Calu3 (cell line): ENCODE measurements at regions not wholly inside any gene's neighbourhood (a gene's known extent, or its start where the extent isn't known, plus 50 kb on each side); places are given as distances from the start of the nearest gene placed in this dataset.
A peak's percentile ranks its signal among the peaks of the same experiment; 100 is the strongest.

Experiments used
- BruUV-seq: library from RNA; stranded (reverse); fragments of 400-500 nt; replicated peaks from 2 replicates; lab custom pipeline; 2021; lab: Mats Ljungman, UMichigan
- CTCF ChIA-PET: fragments of 300-600 bp; sonication (Branson Sonifier 250); formaldehyde crosslinking; loops from one replicate; lab custom pipeline; 2022; ENCODE audit warnings: antibody characterized with exemption; lab: Charles Lee
- DNase-seq: peaks from one replicate; pipeline ENCODE4 v3.0.0; 2022
- H3K27ac Mint-ChIP-seq: one replicate; pipeline ENCODE4 v1.8.0; 2022; ENCODE audit warnings: mixed read lengths; ENCODE audit not compliant: unreplicated experiment
- H3K27me3 Mint-ChIP-seq: one replicate; pipeline ENCODE4 v1.8.0; 2022; ENCODE audit warnings: mixed read lengths; ENCODE audit not compliant: unreplicated experiment
- H3K36me3 Mint-ChIP-seq: one replicate; pipeline ENCODE4 v1.8.0; 2022; ENCODE audit warnings: mild to moderate bottlenecking, moderate library complexity, mixed read lengths; ENCODE audit not compliant: insufficient read depth, unreplicated experiment
- H3K4me1 Mint-ChIP-seq: one replicate; pipeline ENCODE4 v1.8.0; 2022; ENCODE audit warnings: mild to moderate bottlenecking, low read depth, mixed read lengths; ENCODE audit not compliant: unreplicated experiment
- H3K4me3 Mint-ChIP-seq: one replicate; pipeline ENCODE4 v1.8.0; 2022; ENCODE audit warnings: mild to moderate bottlenecking, low read depth, moderate library complexity, mixed read lengths; ENCODE audit not compliant: unreplicated experiment
- H3K9me3 Mint-ChIP-seq: one replicate; pipeline ENCODE4 v1.8.0; 2022; ENCODE audit warnings: low read depth, mixed read lengths; ENCODE audit not compliant: unreplicated experiment
- intact Hi-C: fragments of 100-400 bp; cut with micrococcal nuclease; formaldehyde crosslinking; loops from one replicate; pipeline ENCODE4 v1.10.0; 2022; ENCODE audit not compliant: unreplicated experiment
- TF ChIP-seq, protein P1 (sequence below): fragments of 200-600 bp; IDR thresholded peaks from one replicate; pipeline ENCODE4 v1.8.0; 2022; ENCODE audit warnings: antibody characterized with exemption; ENCODE audit not compliant: unreplicated experiment

DNA sequence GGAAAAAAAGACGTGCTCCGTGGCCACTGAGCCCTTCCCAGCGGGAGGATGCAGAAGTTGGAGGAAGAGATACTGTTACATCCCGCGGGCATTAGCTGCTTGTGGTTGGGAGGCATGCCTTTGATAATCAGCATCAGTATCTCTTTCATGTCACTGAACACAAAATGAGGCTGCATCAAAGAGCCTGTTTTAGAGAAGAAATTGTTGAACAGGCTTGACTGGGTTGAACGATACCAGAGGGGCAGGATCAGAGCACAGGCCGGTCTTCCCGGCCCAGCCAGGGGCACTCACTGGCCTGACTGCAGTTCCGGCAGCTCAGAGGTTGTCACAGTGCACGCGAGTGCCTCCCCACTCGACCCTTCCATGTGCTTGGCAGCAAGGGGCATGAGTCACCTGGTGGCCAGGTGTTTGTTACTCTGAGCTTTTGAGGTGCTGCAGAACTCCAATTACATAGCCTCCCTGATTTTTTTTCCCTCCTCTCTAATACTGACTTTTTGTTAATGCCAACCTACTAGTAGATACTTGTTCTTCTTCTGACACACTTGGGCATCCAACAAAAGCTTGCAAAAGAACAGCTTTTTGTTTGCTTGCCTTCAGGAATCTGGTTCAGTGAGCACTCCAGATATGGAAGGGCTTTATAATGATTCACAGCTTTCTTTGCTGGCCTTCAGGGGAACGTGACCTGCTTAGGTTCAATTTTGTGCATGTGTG, 121.6 kb downstream of the VAPA start:
- Mint-ChIP-seq H3K4me3 (no peak overlapping the region), H3K27me3 (no peaks in the 10 kb centered on the region), H3K4me1 (peaks cover 18% of the 10 kb centered on the region), H3K9me3 (no peaks in the 10 kb centered on the region), H3K27ac (no peak overlapping the region), H3K36me3 (no peaks in the 10 kb centered on the region)
- intact Hi-C loops, result loop anchor here (2.0 kb wide), 1 partner anchor 19 kb away; no protein-coding TSS in a partner anchor
- CTCF ChIA-PET, result interaction anchor here (0.6 to 1.7 kb wide), 5 partner anchors 9 to 402 kb away, joined by 3 to 7 read pairs (median 4); no protein-coding TSS in a partner anchor
- DNase-seq, result peak; percentile 64
- TF ChIP-seq, protein P1, sequence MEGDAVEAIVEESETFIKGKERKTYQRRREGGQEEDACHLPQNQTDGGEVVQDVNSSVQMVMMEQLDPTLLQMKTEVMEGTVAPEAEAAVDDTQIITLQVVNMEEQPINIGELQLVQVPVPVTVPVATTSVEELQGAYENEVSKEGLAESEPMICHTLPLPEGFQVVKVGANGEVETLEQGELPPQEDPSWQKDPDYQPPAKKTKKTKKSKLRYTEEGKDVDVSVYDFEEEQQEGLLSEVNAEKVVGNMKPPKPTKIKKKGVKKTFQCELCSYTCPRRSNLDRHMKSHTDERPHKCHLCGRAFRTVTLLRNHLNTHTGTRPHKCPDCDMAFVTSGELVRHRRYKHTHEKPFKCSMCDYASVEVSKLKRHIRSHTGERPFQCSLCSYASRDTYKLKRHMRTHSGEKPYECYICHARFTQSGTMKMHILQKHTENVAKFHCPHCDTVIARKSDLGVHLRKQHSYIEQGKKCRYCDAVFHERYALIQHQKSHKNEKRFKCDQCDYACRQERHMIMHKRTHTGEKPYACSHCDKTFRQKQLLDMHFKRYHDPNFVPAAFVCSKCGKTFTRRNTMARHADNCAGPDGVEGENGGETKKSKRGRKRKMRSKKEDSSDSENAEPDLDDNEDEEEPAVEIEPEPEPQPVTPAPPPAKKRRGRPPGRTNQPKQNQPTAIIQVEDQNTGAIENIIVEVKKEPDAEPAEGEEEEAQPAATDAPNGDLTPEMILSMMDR, result no peak
- no TSS peak for BruUV-seq

DNA sequence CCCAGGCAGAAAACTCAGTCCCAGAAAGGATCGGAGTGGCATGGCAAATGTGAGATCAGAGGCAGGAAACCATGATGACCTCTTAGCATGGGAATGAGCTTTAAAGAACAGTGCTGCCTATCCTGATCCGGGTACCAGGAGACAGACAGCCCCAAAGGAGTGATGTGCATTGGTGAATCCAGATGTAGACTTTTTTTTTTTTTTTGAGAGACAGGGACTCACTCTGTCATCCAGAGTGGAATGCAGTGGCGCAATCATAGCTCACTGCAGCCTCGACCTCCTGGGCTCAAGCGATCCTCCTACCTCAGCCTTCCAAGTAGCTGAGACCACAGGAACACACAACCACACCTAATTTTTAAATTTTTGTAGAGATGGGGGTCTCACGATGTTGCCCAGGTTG, 122.7 kb downstream of the VAPA start:
- TF ChIP-seq, protein P1, result no peak
- H3K9me3 Mint-ChIP-seq, result peaks cover under 1% of the 10 kb centered on the region
- CTCF ChIA-PET, result interaction anchor here (1.0 to 1.7 kb wide), 3 partner anchors 10 to 401 kb away, joined by 3 to 6 read pairs (median 4); no protein-coding TSS in a partner anchor
- H3K27ac Mint-ChIP-seq, result no peak overlapping the region
- H3K4me1 Mint-ChIP-seq, result peaks cover 18% of the 10 kb centered on the region
- no peak overlapping the region for H3K4me3 Mint-ChIP-seq
- BruUV-seq, result no TSS peak
- no peak for DNase-seq
- no peaks in the 10 kb centered on the region for H3K27me3 Mint-ChIP-seq
- intact Hi-C loops, result no loop called here
- no peaks in the 10 kb centered on the region for H3K36me3 Mint-ChIP-seq

GRCh38 chr18:10037181-10037580, 123.4 kb downstream of the VAPA start:
- DNase-seq, result no peak
- Mint-ChIP-seq H3K36me3 (no peaks in the 10 kb centered on the region), H3K4me3 (no peak overlapping the region), H3K27ac (no peak overlapping the region), H3K4me1 (peaks cover 18% of the 10 kb centered on the region), H3K9me3 (peaks cover 5% of the 10 kb centered on the region), H3K27me3 (no peaks in the 10 kb centered on the region)
- intact Hi-C loops, result no loop called here
- BruUV-seq, result no TSS peak
- CTCF ChIA-PET, result interaction anchor here (1.0 kb wide), 1 partner anchor 10 kb away, joined by 3 read pairs; no protein-coding TSS in a partner anchor
- TF ChIP-seq, protein P1, result no peak

- CTCF ChIA-PET, result no interaction called here
- Mint-ChIP-seq H3K27ac (no peak overlapping the region), H3K9me3 (peaks cover 5% of the 10 kb centered on the region), H3K36me3 (no peaks in the 10 kb centered on the region), H3K4me1 (peaks cover 18% of the 10 kb centered on the region), H3K4me3 (no peak overlapping the region), H3K27me3 (no peaks in the 10 kb centered on the region)
- DNase-seq, result no peak
- TF ChIP-seq, protein P1, result no peak
- intact Hi-C loops, result no loop called here
- no TSS peak for BruUV-seq
Observed at GRCh38 chr18:10038268-10038667, 124.5 kb downstream of the VAPA start.
